ENCODE measurements at regions not wholly inside any gene's neighbourhood (a gene's known extent, or its start where the extent isn't known, plus 50 kb on each side); places are given as distances from the start of the nearest gene placed in this dataset.

GRCh38 chr1:114219172-114219868 lies 65.7 kb upstream of the SYT6 start (continued):
- TF ChIP-seq, protein P1, sequence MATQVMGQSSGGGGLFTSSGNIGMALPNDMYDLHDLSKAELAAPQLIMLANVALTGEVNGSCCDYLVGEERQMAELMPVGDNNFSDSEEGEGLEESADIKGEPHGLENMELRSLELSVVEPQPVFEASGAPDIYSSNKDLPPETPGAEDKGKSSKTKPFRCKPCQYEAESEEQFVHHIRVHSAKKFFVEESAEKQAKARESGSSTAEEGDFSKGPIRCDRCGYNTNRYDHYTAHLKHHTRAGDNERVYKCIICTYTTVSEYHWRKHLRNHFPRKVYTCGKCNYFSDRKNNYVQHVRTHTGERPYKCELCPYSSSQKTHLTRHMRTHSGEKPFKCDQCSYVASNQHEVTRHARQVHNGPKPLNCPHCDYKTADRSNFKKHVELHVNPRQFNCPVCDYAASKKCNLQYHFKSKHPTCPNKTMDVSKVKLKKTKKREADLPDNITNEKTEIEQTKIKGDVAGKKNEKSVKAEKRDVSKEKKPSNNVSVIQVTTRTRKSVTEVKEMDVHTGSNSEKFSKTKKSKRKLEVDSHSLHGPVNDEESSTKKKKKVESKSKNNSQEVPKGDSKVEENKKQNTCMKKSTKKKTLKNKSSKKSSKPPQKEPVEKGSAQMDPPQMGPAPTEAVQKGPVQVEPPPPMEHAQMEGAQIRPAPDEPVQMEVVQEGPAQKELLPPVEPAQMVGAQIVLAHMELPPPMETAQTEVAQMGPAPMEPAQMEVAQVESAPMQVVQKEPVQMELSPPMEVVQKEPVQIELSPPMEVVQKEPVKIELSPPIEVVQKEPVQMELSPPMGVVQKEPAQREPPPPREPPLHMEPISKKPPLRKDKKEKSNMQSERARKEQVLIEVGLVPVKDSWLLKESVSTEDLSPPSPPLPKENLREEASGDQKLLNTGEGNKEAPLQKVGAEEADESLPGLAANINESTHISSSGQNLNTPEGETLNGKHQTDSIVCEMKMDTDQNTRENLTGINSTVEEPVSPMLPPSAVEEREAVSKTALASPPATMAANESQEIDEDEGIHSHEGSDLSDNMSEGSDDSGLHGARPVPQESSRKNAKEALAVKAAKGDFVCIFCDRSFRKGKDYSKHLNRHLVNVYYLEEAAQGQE (IDR thresholded peaks at IDR 0.05; ENCODE audit: low read depth), result no peak

- ATAC-seq (no peak), DNase-seq (ENCODE audit: low read depth, low spot score) (no peak)
- no peak overlapping the region for H3K9ac ChIP-seq (ENCODE audit: low read length)
- RAD21 ChIA-PET (ENCODE audit: low non-redundant PET in 1 of 2, low total read pairs in 2 of 2, uncharacterized antibody in 2 of 2, unreplicated experiment in 2 of 2), result no interaction called here
- no peaks in the 10 kb centered on the region for H3K9me2 ChIP-seq (ENCODE audit: insufficient read depth)
- CTCF ChIA-PET, result no interaction called here
- no peaks in the 10 kb centered on the region for H3K9me3 ChIP-seq (ENCODE audit: control insufficient read depth in 1 of 2, insufficient read depth in 1 of 2, low read depth in 1 of 2, low read length in 2 of 2)
- no peak overlapping the region for H3K27ac ChIP-seq (ENCODE audit: low read depth, low read length)
- no peaks in the 10 kb centered on the region for H4K20me1 ChIP-seq (ENCODE audit: insufficient read depth)
- no peaks in the 10 kb centered on the region for H3K36me3 ChIP-seq (ENCODE audit: control insufficient read depth in 1 of 2, insufficient read depth in 2 of 2, low read length in 2 of 2)
- intact Hi-C loops (cut with micrococcal nuclease), result loop anchor here (5.0 kb wide), 1 partner anchor 241 kb away; the partner anchor contains the start of gene OLFML3
- H3K79me2 ChIP-seq (ENCODE audit: insufficient read depth, low read length), result no peaks in the 10 kb centered on the region
- POLR2A ChIA-PET, result no interaction called here
- H3K4me2 ChIP-seq (ENCODE audit: low read length), result no peak overlapping the region
- peaks cover 42% of the 10 kb centered on the region for H3K27me3 ChIP-seq (ENCODE audit: insufficient read depth, low read length)
- no peak overlapping the region for H2AFZ ChIP-seq (ENCODE audit: low read depth, low read length, poor library complexity, severe bottlenecking)
- TF ChIP-seq CBX3 (IDR thresholded peaks at IDR 0.05; ENCODE audit: low read depth) (no peak), TCF7L2 (IDR thresholded peaks at IDR 0.05; ENCODE audit: borderline replicate concordance, extremely low read depth, insufficient read depth, insufficient read length) (no peak), CEBPB (IDR thresholded peaks at IDR 0.05; ENCODE audit: low read depth) (no peak), FOSL1 (IDR thresholded peaks at IDR 0.05; ENCODE audit: low read depth) (no peak), YY1 (IDR thresholded peaks at IDR 0.05; ENCODE audit: extremely low read depth, insufficient replicate concordance, low read depth, low read length) (no peak), EGR1 (IDR thresholded peaks at IDR 0.05; ENCODE audit: low read depth) (no peak), JUND (IDR thresholded peaks at IDR 0.05) (no peak), EZH2 (IDR thresholded peaks at IDR 0.05) (no peak), ZFX (IDR thresholded peaks at IDR 0.05) (no peak), ZNF274 (IDR thresholded peaks at IDR 0.05; ENCODE audit: low read depth, low read length) (no peak), MAX (IDR thresholded peaks at IDR 0.05) (no peak)
- H3K4me1 ChIP-seq (ENCODE audit: control insufficient read depth in 1 of 2, insufficient read depth in 2 of 2, low read length in 2 of 2), result no peaks in the 10 kb centered on the region
- no TSS peak for BruUV-seq (replicated peaks)
- no peak overlapping the region for H3K4me3 ChIP-seq (replicated peaks in 1 of 2; ENCODE audit: low read depth in 1 of 2, low read length in 2 of 2)
Measured at GRCh38 chr1:114218361-114219171, 64.9 kb upstream of the SYT6 start.
